Right cardiac atrium (tissue), 5 donors: ENCODE measurements at regions not wholly inside any gene's neighbourhood (a gene's known extent, or its start where the extent isn't known, plus 50 kb on each side); places are given as distances from the start of the nearest gene placed in this dataset.
A peak's percentile ranks its signal among the peaks of the same experiment; 100 is the strongest.

Experiments
- ATAC-seq, 2 donors: fragments of 200-7000 bp; cut with Tn5 transposase; one replicate each; pipeline versions ENCODE4 v1.8.0 to v1.9.1; 2020; ENCODE audit warnings: moderate library complexity in 2 of 2, mild to moderate bottlenecking in 1 of 2
- DNase-seq, 3 donors: peaks; one replicate each; pipeline ENCODE4 v3.0.0-alpha.2; 2020
- H3K27ac ChIP-seq: one replicate; pipeline ENCODE4 v1.5.1; 2013; ENCODE audit warnings: mild to moderate bottlenecking, low read length, control low read depth, moderate library complexity
- H3K27me3 ChIP-seq: one replicate; pipeline ENCODE4 v1.6.1; 2013; ENCODE audit not compliant: control insufficient read depth, insufficient read depth
- H3K4me1 ChIP-seq: one replicate; pipeline ENCODE4 v1.6.1; 2013; ENCODE audit warnings: low read length; ENCODE audit not compliant: control insufficient read depth, insufficient read depth
- H3K4me3 ChIP-seq: one replicate; pipeline ENCODE4 v1.5.1; 2013; ENCODE audit warnings: low read length, control low read depth
- H3K9me3 ChIP-seq: one replicate; pipeline ENCODE4 v1.6.1; 2013; ENCODE audit warnings: low read length; ENCODE audit not compliant: control insufficient read depth
- WGBS: extraction: QIAGEN DNeasy Blood & Tissue Kit; methylation state at CpG from one replicate; pipeline ENCODE4 v1.1.7; 2013; 5-methylcytosine and 5-hydroxymethylcytosine counted together
- intact Hi-C, 4 donors: fragments of 100-400 bp; cut with DNase I; formaldehyde crosslinking; loops; one replicate each; pipeline versions ENCODE4 v1.11.0 to v1.14.0; 2022 to 2023
- donor health status: healthy with polysubstance abuse.
- donor health status: DM: no; HTN: yes; CAD: no.
- donor health status: DM: no; HTN: no; CAD: no.
- donor health status: DM: no; HTN: yes; CAD: no; lungs with severe emphysema.
- donor health status: DM: yes; HTN: yes; CAD: no.

DNA sequence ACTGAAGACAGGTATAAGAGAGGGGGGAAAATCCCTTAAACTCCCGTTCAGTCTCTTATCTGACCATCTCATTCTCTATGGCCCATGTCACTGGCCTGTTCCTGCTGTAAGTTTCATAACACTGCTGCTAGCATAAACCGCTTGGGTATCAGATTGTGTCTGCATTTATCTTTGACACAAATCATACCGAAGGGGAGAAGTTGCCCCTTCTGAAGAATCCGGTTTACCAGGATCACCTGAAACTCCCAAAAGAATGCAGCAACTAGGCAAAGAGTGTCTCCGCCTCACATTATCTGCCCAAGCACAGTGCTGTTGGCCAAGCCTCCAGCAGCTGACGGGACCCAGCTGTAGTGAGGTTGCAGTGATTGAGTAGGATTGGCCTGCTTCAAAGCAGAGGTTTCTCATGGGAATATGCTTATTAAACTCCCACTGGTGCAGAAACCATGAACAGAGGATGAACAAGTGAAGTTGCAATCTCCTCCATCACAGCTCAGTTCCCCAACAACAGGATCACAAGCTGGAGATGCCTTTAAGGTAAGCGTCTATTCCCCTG lies 71.3 kb upstream of the PUDP start:
- Histone ChIP-seq H3K9me3 (no peaks in the 10 kb centered on the region), H3K27ac (no peak overlapping the region), H3K4me1 (no peaks in the 10 kb centered on the region), H3K27me3 (no peaks in the 10 kb centered on the region), H3K4me3 (no peak overlapping the region)
- ATAC-seq (no peak), DNase-seq (peak in 1 of 3 donors; percentile 29)
- WGBS, result 62% methylated on average over 7 of the region's 7 CpGs
- intact Hi-C loops, result no loop called here

- Histone ChIP-seq H3K27me3 (no peaks in the 10 kb centered on the region), H3K27ac (no peak overlapping the region), H3K9me3 (no peaks in the 10 kb centered on the region), H3K4me1 (no peaks in the 10 kb centered on the region), H3K4me3 (no peak overlapping the region)
- WGBS, result 83% methylated on average over 8 of the region's 8 CpGs
- intact Hi-C loops, result no loop called here
- no peak for ATAC-seq
- DNase-seq, result no peak
These were observed 70.6 kb upstream of the PUDP start for GRCh38 chrX:7218321-7219152.

- Histone ChIP-seq H3K27me3 (no peaks in the 10 kb centered on the region), H3K9me3 (no peaks in the 10 kb centered on the region), H3K27ac (no peak overlapping the region), H3K4me1 (no peaks in the 10 kb centered on the region), H3K4me3 (no peak overlapping the region)
- intact Hi-C loops, result no loop called here
- WGBS, result 93% methylated on average over 6 of the region's 6 CpGs
- DNase-seq (no peak), ATAC-seq (no peak)
These were observed 69.1 kb upstream of the PUDP start for GRCh38 chrX:7216981-7217587.

DNA sequence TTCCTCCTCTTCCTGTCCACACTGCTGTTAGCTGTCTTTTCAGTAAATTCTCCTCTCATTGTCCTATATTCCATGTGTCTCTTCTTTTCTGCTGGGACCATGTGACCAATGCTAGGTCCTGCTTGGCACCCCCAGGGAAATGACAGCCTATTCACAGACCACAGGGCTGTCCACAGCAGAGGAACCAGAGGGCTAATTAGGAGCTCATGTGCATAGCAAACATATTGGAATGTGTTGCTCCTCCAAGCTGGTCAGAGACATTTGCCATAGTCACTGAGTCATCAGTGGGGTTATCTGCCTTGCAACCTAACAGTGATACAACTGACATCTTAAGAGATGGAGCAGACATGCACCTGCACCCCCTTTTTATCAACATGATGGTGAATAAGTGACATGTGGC lies 67.9 kb upstream of the PUDP start:
- no peaks in the 10 kb centered on the region for H3K4me1 ChIP-seq
- no peak overlapping the region for H3K27ac ChIP-seq
- H3K9me3 ChIP-seq, result no peaks in the 10 kb centered on the region
- intact Hi-C loops, result no loop called here
- ATAC-seq (no peak), DNase-seq (no peak)
- H3K27me3 ChIP-seq, result no peaks in the 10 kb centered on the region
- no peak overlapping the region for H3K4me3 ChIP-seq

GRCh38 chrX:7214251-7214650 lies 66.3 kb upstream of the PUDP start:
- DNase-seq, result no peak
- WGBS, result 68% methylated on average over 2 of the region's 2 CpGs
- no peak overlapping the region for H3K4me3 ChIP-seq
- H3K27me3 ChIP-seq, result no peaks in the 10 kb centered on the region
- ATAC-seq, result no peak
- no peaks in the 10 kb centered on the region for H3K9me3 ChIP-seq
- intact Hi-C loops, result no loop called here
- H3K27ac ChIP-seq, result no peak overlapping the region
- no peaks in the 10 kb centered on the region for H3K4me1 ChIP-seq

GRCh38 chrX:7205037-7205577 lies 57.2 kb upstream of the PUDP start:
- DNase-seq, result no peak
- no peak for ATAC-seq
- H3K9me3 ChIP-seq, result no peaks in the 10 kb centered on the region
- intact Hi-C loops, result no loop called here
- no peaks in the 10 kb centered on the region for H3K4me1 ChIP-seq
- WGBS, result 62% methylated on average over 2 of the region's 2 CpGs
- no peak overlapping the region for H3K27ac ChIP-seq
- H3K4me3 ChIP-seq, result no peak overlapping the region
- H3K27me3 ChIP-seq, result no peaks in the 10 kb centered on the region

DNA sequence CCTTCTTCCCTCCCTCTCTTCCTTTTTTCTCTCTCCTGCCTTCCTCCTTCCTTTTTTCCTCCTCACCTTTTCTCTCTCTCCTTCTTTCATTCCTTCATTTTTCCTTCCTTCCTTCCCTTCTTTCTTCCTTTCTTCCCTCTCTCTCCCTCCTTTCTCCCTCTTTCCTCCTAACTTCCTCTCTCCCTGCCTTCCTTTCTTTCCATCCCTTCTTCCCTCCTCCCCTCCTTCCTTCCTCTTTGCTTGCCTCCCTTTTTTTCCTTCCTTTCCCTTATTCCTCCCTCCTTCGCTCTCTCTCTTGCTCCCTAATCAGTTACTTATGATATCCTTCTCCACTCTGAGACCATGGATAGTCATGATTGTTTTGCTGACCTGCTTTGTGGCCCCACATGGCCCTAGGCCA lies 56.7 kb upstream of the PUDP start:
- H3K27me3 ChIP-seq, result no peaks in the 10 kb centered on the region
- no peak overlapping the region for H3K4me3 ChIP-seq
- intact Hi-C loops, result no loop called here
- ATAC-seq, result no peak
- no peaks in the 10 kb centered on the region for H3K4me1 ChIP-seq
- no peaks in the 10 kb centered on the region for H3K9me3 ChIP-seq
- no peak for DNase-seq
- H3K27ac ChIP-seq, result no peak overlapping the region
- 93% methylated on average over 1 of the region's 1 CpG for WGBS

DNA sequence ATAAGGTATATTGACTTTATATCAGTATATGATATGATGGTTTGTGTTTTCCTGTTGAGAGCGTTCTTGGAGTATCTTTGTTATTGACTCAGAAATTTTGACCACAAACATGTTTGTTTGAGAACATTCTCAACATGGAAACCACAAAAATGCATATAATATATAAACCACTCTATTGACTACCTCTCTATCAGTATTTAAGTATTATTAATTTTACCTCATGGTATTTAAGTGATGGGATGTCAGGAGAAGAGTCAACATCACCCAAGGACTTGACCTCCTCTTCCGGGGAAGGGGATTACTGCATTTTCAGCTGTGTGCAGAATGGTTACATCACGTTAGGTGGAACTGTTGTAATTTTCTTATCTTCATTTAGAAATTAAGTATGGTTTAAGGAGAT lies 54.3 kb upstream of the PUDP start:
- WGBS, result 98% methylated on average over 3 of the region's 3 CpGs
- Histone ChIP-seq H3K4me1 (no peaks in the 10 kb centered on the region), H3K4me3 (no peak overlapping the region), H3K27me3 (no peaks in the 10 kb centered on the region), H3K9me3 (no peaks in the 10 kb centered on the region), H3K27ac (no peak overlapping the region)
- DNase-seq, result no peak
- intact Hi-C loops, result no loop called here
- no peak for ATAC-seq

DNA sequence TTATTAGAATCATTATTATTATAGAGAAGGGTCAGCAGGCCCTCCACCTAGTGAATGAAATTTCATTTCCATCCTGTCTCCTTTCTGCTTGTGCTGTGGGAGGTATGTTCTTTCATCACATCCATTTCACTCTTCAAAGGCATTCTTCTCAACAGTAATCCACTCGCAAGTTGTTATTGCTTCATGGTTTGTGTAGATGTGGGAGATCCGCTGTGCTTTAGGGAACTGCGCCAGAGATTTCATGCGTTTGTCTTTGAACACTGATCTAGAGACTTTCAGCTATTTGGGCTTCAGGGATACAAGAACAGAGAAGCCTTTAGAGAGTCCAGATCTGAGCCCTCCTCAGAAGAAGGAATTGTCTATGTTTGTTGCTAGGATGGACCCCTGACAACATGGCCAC lies 53.5 kb upstream of the PUDP start:
- Histone ChIP-seq H3K4me1 (no peaks in the 10 kb centered on the region), H3K4me3 (no peak overlapping the region), H3K27me3 (no peaks in the 10 kb centered on the region), H3K9me3 (no peaks in the 10 kb centered on the region), H3K27ac (no peak overlapping the region)
- intact Hi-C loops, result no loop called here
- 87% methylated on average over 4 of the region's 4 CpGs for WGBS
- ATAC-seq (no peak), DNase-seq (no peak)

DNA sequence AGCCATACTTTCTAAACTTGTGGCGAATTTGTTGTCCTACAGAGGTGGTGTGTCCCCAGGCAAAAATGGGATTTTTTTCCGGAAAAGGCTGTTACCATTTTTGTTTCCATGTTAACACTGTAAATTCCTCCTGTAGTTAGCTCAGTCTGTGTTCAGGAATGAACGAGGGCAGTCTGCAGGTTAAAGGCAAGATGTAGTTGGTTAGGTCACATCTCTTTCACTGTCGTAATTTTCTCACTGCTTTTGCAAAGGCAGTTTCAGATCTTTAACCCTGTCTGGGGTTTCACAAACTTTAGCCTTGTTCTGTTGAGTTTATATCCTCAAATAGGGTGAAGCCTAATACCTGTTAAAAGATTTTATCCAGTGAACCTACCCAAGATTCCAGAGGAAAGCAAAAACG lies 50.5 kb upstream of the PUDP start:
- intact Hi-C loops, result no loop called here
- Histone ChIP-seq H3K9me3 (no peaks in the 10 kb centered on the region), H3K27ac (no peak overlapping the region), H3K27me3 (no peaks in the 10 kb centered on the region), H3K4me3 (no peak overlapping the region), H3K4me1 (no peaks in the 10 kb centered on the region)
- WGBS, result 60% methylated on average over 5 of the region's 5 CpGs
- ATAC-seq, result no peak
- no peak for DNase-seq
